ENCODE measurements at regions not wholly inside any gene's neighbourhood (a gene's known extent, or its start where the extent isn't known, plus 50 kb on each side); places are given as distances from the start of the nearest gene placed in this dataset.

DNA sequence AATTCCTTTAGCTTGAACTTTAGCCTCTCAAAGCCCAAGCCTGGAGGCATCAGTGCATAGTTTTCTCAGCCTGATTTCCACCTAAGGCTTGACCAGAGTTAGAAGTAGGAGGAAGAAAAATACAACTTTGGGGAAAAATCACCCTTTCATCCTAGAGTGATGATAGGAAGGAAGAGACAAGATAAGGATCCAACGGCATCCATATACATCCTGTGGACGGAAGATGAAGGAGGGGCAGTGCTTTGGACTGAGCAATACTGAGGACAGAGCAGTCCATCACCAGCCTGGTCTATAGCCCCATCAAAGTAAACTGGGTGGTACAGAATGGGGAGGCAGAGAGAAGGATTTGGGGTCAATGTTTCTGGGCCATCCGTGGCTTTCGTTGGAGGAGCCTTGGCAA lies 247.9 kb downstream of the FAM76B start:
- ATAC-seq (no peak), DNase-seq (no peak)
- no peak overlapping the region for H3K4me3 ChIP-seq
- no peaks in the 10 kb centered on the region for H3K9me3 ChIP-seq
- H3K36me3 ChIP-seq = no peaks in the 10 kb centered on the region
- no peaks in the 10 kb centered on the region for H3K4me1 ChIP-seq
- H3K27ac ChIP-seq = no peak overlapping the region
- TF ChIP-seq, protein P1, sequence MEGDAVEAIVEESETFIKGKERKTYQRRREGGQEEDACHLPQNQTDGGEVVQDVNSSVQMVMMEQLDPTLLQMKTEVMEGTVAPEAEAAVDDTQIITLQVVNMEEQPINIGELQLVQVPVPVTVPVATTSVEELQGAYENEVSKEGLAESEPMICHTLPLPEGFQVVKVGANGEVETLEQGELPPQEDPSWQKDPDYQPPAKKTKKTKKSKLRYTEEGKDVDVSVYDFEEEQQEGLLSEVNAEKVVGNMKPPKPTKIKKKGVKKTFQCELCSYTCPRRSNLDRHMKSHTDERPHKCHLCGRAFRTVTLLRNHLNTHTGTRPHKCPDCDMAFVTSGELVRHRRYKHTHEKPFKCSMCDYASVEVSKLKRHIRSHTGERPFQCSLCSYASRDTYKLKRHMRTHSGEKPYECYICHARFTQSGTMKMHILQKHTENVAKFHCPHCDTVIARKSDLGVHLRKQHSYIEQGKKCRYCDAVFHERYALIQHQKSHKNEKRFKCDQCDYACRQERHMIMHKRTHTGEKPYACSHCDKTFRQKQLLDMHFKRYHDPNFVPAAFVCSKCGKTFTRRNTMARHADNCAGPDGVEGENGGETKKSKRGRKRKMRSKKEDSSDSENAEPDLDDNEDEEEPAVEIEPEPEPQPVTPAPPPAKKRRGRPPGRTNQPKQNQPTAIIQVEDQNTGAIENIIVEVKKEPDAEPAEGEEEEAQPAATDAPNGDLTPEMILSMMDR (IDR thresholded peaks at IDR 0.05) = no peak
- H3K27me3 ChIP-seq = no peaks in the 10 kb centered on the region
- intact Hi-C loops (cut with DNase I) = no loop called here

DNA sequence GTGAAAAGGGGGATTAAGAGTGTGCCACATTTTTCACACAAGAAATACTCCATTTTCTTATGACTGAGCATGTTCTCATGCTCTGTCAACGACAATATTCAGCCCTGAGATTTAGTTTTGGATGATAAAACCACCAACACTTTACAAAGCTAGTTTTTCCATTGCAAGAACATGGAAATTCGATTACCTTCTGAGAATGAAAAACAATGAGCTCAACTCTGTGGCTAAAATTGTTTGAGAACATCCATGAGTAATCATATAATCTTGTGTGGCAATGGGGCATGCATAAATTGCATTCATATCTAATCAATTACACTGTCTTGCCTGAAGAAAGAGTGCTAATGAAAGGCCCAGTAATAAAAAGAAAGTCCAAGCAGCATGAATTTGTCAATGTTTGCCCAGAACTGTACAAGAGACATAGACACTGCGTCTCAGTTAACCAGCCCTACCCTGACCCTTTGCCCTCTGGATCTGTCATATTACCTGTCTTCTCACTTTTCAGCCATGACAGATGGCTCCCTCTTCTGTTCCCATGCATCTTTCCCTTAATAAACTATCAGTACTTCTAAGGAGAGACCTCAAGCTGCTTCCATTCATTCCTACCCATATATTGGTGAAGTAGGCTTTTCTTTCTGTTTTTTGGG lies 253.4 kb downstream of the FAM76B start:
- no peaks in the 10 kb centered on the region for H3K27me3 ChIP-seq
- DNase-seq = no peak
- H3K27ac ChIP-seq = no peak overlapping the region
- ATAC-seq = no peak
- intact Hi-C loops (cut with DNase I) = no loop called here
- H3K9me3 ChIP-seq = no peaks in the 10 kb centered on the region
- no peaks in the 10 kb centered on the region for H3K36me3 ChIP-seq
- no peaks in the 10 kb centered on the region for H3K4me1 ChIP-seq
- no peak overlapping the region for H3K4me3 ChIP-seq
- TF ChIP-seq, protein P1 (IDR thresholded peaks at IDR 0.05) = no peak

DNA sequence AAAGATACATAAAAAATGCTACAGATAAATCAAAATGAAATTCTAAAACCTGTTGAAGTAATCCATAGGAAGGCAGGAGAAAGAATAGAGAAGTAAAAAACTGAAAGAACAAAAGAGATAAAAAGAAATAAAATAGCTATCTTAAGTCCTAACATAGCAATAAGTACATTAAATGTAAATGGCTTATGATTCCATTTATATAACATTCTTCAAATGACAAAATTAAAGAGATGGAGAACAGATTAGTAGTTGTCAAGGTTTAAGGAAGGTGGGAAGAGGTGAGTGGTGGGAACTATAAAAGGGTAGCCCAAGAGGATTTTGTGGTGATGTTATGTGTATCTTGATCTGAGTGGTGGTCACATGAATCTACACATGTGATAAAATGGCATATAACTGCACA lies 254.8 kb downstream of the FAM76B start:
- H3K36me3 ChIP-seq = no peaks in the 10 kb centered on the region
- DNase-seq (no peak), ATAC-seq (no peak)
- H3K9me3 ChIP-seq = no peaks in the 10 kb centered on the region
- H3K27ac ChIP-seq = no peak overlapping the region
- no peaks in the 10 kb centered on the region for H3K4me1 ChIP-seq
- no peaks in the 10 kb centered on the region for H3K27me3 ChIP-seq
- no peak overlapping the region for H3K4me3 ChIP-seq
- intact Hi-C loops (cut with DNase I) = no loop called here
- TF ChIP-seq, protein P1 (IDR thresholded peaks at IDR 0.05) = no peak

DNA sequence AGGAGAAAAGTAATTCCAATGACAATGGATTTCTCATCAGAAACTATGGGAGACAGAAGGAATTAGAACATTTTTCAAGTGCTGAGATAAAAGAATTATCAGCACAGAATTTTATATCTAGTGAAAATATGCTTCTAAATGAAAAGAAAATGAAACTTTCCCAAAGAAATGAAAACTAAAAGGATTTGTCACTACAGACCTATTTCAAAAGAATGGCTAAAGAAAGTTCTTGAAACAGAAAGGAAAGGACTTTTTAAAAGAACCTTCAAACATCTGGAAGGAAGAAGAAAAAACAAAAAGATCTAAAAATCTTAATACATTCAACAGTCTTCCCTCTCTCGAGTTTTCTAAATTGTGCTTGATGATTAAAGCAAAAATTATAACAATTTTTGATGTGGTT lies 255.4 kb downstream of the FAM76B start:
- no peaks in the 10 kb centered on the region for H3K4me1 ChIP-seq
- no peak overlapping the region for H3K27ac ChIP-seq
- H3K9me3 ChIP-seq = no peaks in the 10 kb centered on the region
- no peaks in the 10 kb centered on the region for H3K27me3 ChIP-seq
- DNase-seq = no peak
- intact Hi-C loops (cut with DNase I) = no loop called here
- TF ChIP-seq, protein P1 (IDR thresholded peaks at IDR 0.05) = no peak
- no peak for ATAC-seq
- H3K36me3 ChIP-seq = no peaks in the 10 kb centered on the region
- H3K4me3 ChIP-seq = no peak overlapping the region

DNA sequence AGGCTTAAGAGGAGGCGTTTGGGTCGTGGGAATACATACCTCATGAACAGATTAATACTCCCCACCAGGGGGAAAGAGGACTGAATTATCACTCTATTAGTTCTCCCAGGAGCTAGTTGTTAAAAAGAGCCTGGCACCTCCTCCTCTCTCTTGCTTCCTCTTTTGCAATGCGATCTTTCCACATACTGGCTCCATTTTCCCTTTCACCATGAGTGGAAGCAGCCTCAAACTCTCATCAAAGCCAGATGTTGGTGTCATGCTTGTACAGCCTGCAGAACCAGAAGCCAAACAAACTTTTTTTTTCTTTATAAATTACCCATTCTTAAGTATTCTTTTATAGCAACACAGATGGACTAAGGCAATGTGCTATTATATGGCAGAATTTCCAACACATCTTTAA lies 258.5 kb downstream of the FAM76B start:
- Histone ChIP-seq H3K4me3 (no peak overlapping the region), H3K9me3 (no peaks in the 10 kb centered on the region), H3K27me3 (no peaks in the 10 kb centered on the region), H3K36me3 (no peaks in the 10 kb centered on the region), H3K4me1 (no peaks in the 10 kb centered on the region), H3K27ac (no peak overlapping the region)
- ATAC-seq (no peak), DNase-seq (no peak)
- intact Hi-C loops (cut with DNase I) = no loop called here
- TF ChIP-seq, protein P1 (IDR thresholded peaks at IDR 0.05) = no peak

Measured in upper lobe of right lung (tissue), 1 donor.